Omental fat pad (tissue), 3 donors: ENCODE measurements at regions not wholly inside any gene's neighbourhood (a gene's known extent, or its start where the extent isn't known, plus 50 kb on each side); places are given as distances from the start of the nearest gene placed in this dataset. TPM values are rescaled to one million over a fixed set of nuclear protein-coding genes. Genes with fewer than 3 reads are reported as not detected.

Source experiments
- ATAC-seq: fragments of 150-250 bp; one replicate; pipeline ENCODE4 v1.9.1; 2016; ENCODE audit warnings: mild to moderate bottlenecking, moderate library complexity; ENCODE audit not compliant: low FRiP score
- DNase-seq: peaks from one replicate; pipeline ENCODE4 v3.0.0-alpha.2; 2019; ENCODE audit warnings: low spot score
- small RNA-seq: library from RNA; depleted of rRNA; stranded (forward); fragments of <200 nt; gene quantifications from one replicate; pipeline ENCODE3, GENCODE V24; 2016
- TF ChIP-seq, protein P1 (sequence below), 3 donors: fragments of 450-650 bp; IDR thresholded peaks; one replicate each; pipeline ENCODE4 v1.5.1; 2016 to 2017; ENCODE audit warnings: antibody characterized with exemption in 3 of 3, mild to moderate bottlenecking in 3 of 3, moderate library complexity in 2 of 3

DNA sequence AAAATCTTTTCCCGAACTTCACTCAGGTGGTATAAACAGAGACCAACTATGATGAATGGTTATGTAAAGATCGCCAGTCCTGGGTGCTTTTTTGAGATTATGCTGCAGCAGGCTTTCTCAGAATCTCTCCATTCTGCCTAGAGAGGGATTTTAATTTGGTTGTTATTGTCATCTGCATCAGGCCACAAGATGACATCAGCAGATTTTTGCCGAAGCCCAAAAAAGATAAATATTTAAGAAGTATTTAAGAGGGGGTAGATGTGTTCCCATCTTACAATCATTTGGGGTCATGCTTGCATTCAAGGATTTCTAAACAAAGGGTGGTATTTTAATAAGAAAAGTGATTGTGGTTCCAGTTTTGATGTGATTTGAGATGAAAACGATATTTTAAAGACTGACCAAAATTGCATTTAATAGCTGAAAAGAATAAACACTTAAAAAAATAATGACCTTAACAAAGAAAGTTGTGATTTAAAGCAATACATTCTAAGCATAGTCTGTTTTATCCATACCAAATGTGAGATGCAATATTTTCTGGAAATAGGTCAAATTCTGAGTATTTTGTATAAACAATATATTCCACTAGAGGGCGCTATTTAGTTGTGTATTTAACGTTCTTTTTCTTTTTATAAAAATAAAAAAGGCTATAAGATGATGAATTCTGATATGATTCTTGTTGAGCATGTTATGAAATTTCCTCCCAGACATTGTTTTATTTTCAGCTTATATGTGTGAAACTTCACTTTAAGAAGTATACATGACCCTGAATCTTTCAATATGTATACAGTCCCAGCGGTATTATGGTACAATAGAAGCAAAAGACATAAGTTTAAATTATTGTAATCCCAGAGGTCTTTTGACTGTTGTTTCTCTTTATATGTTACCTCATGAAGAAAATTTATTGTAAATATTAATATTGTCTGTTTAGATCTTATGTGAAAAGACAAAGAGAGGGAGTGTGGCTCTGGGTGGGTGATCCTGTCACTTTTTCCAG, 51.0 kb upstream of the ZFP64 start:
- ATAC-seq = no peak
- TF ChIP-seq, protein P1, sequence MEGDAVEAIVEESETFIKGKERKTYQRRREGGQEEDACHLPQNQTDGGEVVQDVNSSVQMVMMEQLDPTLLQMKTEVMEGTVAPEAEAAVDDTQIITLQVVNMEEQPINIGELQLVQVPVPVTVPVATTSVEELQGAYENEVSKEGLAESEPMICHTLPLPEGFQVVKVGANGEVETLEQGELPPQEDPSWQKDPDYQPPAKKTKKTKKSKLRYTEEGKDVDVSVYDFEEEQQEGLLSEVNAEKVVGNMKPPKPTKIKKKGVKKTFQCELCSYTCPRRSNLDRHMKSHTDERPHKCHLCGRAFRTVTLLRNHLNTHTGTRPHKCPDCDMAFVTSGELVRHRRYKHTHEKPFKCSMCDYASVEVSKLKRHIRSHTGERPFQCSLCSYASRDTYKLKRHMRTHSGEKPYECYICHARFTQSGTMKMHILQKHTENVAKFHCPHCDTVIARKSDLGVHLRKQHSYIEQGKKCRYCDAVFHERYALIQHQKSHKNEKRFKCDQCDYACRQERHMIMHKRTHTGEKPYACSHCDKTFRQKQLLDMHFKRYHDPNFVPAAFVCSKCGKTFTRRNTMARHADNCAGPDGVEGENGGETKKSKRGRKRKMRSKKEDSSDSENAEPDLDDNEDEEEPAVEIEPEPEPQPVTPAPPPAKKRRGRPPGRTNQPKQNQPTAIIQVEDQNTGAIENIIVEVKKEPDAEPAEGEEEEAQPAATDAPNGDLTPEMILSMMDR (IDR thresholded peaks at IDR 0.05) = no peak

More for the DNA sequence above, 51.0 kb upstream of the ZFP64 start:
- DNase-seq = no peak

Small RNA genes in the stretch of these regions (small RNA-seq; reads per million reads assigned to genes)
- not detected for gene RF02271
- not detected for gene RPL36P1
